NCI-H460 (cell line): ENCODE measurements at regions not wholly inside any gene's neighbourhood (a gene's known extent, or its start where the extent isn't known, plus 50 kb on each side); places are given as distances from the start of the nearest gene placed in this dataset.

Experiments
- DNase-seq: peaks from one replicate; pipeline ENCODE4 v3.0.0-alpha.2; 2016; ENCODE audit warnings: low read depth; ENCODE audit errors: extremely low read depth

GRCh38 chr4:36704289-36704688 is 422.9 kb downstream of the DTHD1 start:
- DNase-seq, result no peak

- DNase-seq, result no peak
Measured at GRCh38 chr4:36709991-36710390, 428.6 kb downstream of the DTHD1 start.

DNA sequence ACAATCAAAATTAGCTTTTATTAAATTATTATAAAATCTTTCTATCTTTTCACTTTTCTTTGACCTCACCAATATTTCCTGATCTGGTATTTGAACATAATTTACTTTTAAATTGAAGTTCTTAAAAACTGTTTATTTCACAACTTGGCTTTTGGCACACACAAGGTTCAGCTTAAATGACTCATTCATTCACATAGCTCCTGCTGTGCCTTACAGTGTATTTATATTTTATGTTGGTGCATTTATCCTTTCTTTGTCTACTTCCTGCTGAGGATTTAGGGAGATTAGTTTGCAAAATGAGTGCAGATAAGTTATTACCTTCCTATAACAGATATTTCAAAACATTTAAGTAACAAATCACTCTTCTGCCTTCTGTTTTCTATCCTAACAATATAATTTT is 430.6 kb downstream of the DTHD1 start:
- no peak for DNase-seq

DNA sequence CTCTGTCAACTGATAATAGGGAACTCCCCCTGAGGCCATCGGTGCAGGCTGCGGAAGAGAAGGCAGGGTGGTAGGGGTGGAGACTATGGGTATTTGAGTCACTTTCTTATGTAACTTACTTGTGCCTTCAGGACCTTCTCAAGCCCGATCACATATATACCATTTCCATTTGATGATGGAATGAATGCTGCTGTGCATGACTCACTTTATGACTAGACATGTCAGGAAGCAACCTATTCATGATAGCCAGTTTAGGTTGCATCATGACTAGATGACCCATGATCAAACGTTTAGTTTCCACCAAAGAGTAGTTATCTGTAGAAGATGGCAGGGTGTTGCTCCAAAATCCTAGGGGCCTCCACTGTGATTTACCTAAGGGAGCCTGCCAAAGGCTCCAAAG is 435.5 kb downstream of the DTHD1 start:
- DNase-seq, result no peak

GRCh38 chr4:36719425-36719824 is 438.0 kb downstream of the DTHD1 start:
- no peak for DNase-seq

- DNase-seq, result no peak
Measured at GRCh38 chr4:36722986-36723385, 441.6 kb downstream of the DTHD1 start.

DNA sequence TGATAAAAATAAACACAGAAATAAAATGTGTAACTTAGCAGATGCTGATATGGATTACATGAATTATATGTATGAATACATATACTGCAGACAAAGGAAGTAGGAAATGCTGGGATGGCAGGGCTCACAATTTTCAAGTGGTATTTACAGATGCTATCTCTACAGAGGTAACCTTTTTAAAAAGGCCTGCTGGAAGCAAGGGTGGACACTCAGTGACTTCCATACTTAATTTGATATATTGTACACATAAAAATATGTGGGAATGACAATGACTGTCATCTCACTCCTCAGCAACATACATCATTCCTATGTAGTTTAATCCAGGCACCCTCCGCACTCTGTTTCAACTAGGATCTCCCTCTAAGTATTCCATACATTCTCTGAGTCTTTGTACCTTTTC is 452.9 kb downstream of the DTHD1 start:
- DNase-seq, result no peak

DNA sequence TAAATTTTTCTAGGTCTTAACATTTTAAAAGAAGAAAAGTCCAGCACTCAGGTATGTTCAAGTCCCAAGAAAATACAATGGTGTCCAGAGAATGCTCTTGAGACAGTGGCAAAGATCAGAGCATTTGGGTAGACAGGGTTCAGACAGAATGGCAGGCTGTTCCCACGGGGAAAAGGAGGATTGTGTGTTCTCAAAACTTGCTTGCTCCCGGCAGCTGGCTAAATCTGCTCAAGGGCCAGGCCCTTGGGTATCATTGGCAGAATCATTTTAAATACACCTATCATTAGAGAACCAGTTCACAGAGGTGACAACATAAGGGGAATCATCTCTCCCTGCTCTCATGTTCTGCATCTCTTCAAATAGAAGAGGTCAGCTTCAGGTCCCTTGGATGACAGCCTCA is 456.3 kb downstream of the DTHD1 start:
- DNase-seq, result no peak

DNA sequence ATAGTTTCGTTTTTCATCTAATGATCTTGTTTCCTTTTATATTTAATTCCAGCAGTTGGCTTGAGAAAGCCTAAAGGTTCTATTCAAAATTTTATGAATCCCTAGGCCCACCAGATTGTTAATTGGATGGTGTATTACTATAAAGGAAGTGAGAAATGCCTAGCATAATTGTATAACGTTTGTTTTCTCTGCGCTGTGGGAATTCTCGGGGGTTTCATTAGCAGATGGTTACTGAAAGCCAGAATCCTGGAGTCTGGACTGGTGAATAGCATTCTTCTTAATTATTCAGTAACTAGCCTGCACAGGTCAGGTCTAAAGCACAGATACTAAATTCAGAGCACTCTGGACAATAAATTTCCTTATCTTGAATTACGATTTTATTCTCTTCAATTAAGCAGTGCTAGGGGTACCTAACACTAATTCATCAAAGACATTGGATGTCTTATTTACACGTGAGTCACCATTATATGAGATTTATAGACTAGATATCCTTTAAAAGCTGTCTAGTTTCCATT is 459.4 kb downstream of the DTHD1 start:
- DNase-seq, result no peak

DNA sequence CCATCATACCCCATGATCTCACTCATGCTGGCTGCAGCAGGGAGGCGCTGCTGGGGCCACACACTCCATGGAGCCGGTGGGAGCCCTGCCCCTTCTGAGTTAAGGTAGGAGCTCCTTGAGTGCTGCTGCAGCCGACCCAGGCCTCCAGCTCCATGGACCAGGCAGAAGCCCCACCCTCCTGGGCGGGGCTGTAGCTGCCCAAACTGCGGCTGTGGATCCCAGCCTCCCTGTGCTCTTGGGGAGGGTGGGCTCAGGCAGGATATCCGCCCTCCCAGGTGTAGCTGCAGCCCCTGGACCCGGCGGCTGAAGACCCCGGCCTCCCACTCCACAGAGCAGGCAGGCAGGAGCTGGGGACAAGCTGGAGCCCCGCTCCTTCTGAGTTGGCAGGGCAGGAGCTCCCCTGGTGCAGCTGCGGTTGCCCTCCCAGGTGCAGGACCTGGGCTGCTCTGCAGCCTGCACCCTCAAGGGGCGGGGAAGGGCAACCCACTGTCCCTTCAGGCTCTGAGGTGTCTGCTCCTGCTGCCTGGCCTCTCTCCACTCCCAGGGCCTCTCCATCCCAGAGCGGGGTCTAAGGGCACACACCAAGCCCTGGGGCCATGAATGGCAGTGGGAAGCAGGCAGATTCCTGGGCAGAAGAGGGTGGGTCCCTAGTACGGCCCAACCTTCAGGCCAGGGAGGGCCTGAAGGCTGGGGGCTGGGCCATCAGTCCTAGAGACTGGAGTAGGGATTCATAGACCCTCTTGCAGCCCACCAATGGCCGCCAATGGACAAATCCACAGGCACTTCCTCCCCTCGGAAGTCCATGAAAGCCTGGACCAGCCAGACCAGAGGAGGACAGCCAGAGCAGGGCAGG is 466.1 kb downstream of the DTHD1 start:
- DNase-seq, result no peak

GRCh38 chr4:36753048-36753447 is 471.6 kb downstream of the DTHD1 start:
- DNase-seq, result no peak

- peak; percentile 75 for DNase-seq
Measured at GRCh38 chr4:36757580-36758311, 476.3 kb downstream of the DTHD1 start.

DNA sequence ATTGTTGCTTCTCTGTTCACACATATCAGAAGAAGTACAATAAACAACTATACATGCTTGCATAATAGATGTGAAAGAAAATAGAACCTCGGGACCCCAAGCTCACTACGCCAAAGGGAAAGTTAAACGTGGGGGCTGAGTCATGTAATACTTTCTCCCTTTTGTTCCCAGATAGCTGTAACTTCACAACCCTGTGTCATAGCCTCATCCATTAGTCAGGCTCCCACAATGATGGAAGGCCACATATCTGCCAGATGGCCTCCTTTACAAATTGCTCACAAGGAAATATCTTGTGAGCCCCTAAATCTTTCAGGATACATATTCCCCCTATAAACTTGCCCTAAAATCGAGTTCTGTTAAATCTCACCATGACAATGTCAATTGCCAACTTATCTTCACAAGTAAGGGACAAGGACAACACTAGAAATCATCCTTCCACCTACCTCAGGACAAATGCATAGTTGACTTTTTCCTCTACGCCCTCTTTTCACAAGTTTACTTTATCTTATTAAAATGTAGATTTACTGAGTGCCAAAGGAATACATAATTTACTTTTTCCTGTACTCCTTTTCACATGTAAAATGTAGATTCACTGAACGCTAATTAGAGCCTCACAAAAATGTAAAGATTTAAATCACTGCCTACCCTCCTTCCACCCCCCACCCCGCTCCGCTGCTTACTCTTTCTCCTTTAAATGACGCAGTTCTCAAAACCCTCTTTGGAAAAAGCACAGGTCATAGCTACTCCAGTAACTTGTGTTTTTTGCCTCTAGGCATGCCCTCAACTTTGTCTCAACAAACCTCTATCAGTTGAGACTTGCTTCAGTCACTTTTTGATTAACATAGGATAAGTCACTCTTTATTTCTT is 477.1 kb downstream of the DTHD1 start:
- DNase-seq, result peak; percentile 89

DNA sequence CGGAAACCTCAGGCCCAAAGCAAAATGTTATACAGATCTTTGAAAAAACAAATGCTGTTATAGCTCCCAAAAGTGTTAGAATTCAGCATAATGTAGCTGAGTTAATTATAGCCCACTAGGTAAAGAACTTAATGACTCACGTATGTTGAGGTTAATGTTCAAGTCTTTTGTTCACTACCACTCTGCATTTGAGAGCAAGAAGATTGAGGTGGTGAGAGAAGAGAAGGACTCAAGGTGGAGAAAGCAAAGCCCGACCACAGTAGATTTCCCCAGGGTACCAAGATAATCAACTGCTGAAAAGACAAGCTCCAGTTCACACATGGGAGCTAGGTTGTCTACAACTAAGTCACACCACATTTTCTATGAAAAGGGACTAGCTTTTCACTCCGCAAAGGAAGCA is 480.2 kb downstream of the DTHD1 start:
- DNase-seq, result no peak

DNA sequence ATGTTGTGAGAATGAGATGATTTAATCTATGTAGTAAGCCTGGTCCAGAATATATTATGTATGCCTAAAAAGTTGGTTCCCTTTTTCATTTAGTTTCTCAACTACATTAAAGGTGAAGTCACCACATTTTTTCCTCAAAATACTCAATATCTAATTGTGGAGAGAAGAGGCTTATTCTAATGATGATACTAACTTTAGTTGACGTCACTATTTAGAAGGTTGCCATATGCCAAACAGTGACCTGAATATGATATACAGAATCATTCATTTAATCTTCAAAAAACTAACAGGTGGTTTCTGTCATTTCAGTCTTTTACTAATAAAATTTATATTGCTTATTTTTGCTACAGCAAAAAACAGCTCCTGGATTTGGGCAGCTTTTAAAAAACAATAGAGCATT is 480.7 kb upstream of the NWD2 start:
- no peak for DNase-seq

GRCh38 chr4:36767596-36767995 is 476.9 kb upstream of the NWD2 start:
- no peak for DNase-seq

GRCh38 chr4:36771411-36772153 is 473.0 kb upstream of the NWD2 start:
- no peak for DNase-seq

DNA sequence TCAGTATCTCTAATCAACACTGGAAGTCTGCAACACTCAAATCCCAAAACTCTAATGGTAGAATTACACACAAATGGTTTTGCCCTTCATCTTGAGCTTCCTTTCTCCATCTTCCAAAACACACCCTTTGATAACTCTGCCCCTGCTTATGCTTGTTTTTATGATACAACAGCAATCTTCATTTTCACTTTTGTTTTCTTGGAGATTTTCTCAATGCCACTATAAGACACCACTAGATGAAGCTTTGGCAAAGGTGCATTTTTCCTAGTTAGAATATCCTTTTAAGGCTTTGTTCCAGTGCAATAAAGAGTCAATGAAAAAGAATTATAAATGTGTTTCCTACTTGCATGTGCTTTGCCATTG is 472.4 kb upstream of the NWD2 start:
- DNase-seq, result no peak

DNA sequence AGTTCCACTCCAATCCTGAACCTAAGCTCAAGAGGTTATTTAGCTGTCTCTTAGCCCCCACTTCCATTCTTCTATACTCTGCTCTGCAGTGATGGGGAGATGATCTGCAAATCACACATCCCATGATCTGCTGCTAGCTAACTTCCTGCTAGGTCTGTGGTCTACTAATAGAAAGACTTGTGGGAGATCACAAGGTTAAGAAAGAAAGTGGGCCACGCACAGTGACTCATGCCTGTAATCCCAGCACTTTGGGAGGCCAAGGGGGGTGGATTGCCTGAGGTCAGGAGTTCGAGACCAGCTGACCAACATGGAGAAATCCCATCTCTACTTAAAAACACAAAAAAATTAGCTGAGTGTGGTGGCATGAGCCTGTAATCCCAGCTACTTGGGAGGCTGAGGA is 471.1 kb upstream of the NWD2 start:
- DNase-seq, result no peak

- no peak for DNase-seq
Measured at GRCh38 chr4:36775544-36775943, 469.0 kb upstream of the NWD2 start.
